ENCODE measurements at regions not wholly inside any gene's neighbourhood (a gene's known extent, or its start where the extent isn't known, plus 50 kb on each side); places are given as distances from the start of the nearest gene placed in this dataset.

- Histone ChIP-seq H3K4me3 (no peak overlapping the region), H3K4me1 (no peaks in the 10 kb centered on the region), H3K9me3 (no peaks in the 10 kb centered on the region), H3K36me3 (no peaks in the 10 kb centered on the region), H3K27me3 (peaks cover 0 to 5% (median 0%) of the 10 kb centered on the region in 4 donors), H3K27ac (no peak overlapping the region)
- ATAC-seq (no peak), DNase-seq (no peak), FAIRE-seq (no peak)
- TF ChIP-seq CTCF (IDR thresholded peaks at IDR 0.05) = no peak
- WGBS, 2 donors = 68 to 81% methylated on average over 5 of the region's 5 CpGs
- intact Hi-C loops (cut with DNase I) = no loop called here
These were observed 90.9 kb downstream of the CPZ start for GRCh38 chr4:8683462-8683861.

GRCh38 chr4:8682725-8683124, 90.2 kb downstream of the CPZ start:
- Histone ChIP-seq H3K27ac (no peak overlapping the region), H3K36me3 (no peaks in the 10 kb centered on the region), H3K9me3 (no peaks in the 10 kb centered on the region), H3K4me3 (no peak overlapping the region), H3K27me3 (peaks cover 0 to 2% (median 0%) of the 10 kb centered on the region in 4 donors), H3K4me1 (no peaks in the 10 kb centered on the region)
- no peak for ATAC-seq
- no peak for TF ChIP-seq CTCF (IDR thresholded peaks at IDR 0.05)
- no peak for DNase-seq
- no peak for FAIRE-seq
- whole genome bisulfite sequencing, 2 donors = 39 to 51% methylated on average over 10 of the region's 10 CpGs
- intact Hi-C loops (cut with DNase I) = no loop called here

- Histone ChIP-seq H3K36me3 (no peaks in the 10 kb centered on the region), H3K4me3 (no peak overlapping the region), H3K27ac (no peak overlapping the region), H3K27me3 (no peaks in the 10 kb centered on the region), H3K9me3 (no peaks in the 10 kb centered on the region), H3K4me1 (no peaks in the 10 kb centered on the region)
- no peak for ATAC-seq
- no peak for FAIRE-seq
- no peak for TF ChIP-seq CTCF (IDR thresholded peaks at IDR 0.05)
- intact Hi-C loops (cut with DNase I) = no loop called here
- 46 to 57% methylated on average over 4 of the region's 4 CpGs for WGBS, 2 donors
- DNase-seq = no peak
These were observed 89.7 kb downstream of the CPZ start for GRCh38 chr4:8682296-8682695.

GRCh38 chr4:8681391-8681790, 88.8 kb downstream of the CPZ start:
- no peak for FAIRE-seq
- intact Hi-C loops (cut with DNase I) = no loop called here
- no peaks in the 10 kb centered on the region for H3K4me1 ChIP-seq
- no peak overlapping the region for H3K27ac ChIP-seq
- no peak for ATAC-seq
- H3K4me3 ChIP-seq = no peak overlapping the region
- no peak for TF ChIP-seq CTCF (IDR thresholded peaks at IDR 0.05)
- peaks cover 0 to 3% (median 0%) of the 10 kb centered on the region in 4 donors for H3K27me3 ChIP-seq
- 38% methylated on average over 11 of the region's 11 CpGs for WGBS, 2 donors
- H3K36me3 ChIP-seq = no peaks in the 10 kb centered on the region
- H3K9me3 ChIP-seq = no peaks in the 10 kb centered on the region
- DNase-seq = no peak

- no peak for TF ChIP-seq CTCF (IDR thresholded peaks at IDR 0.05)
- H3K9me3 ChIP-seq = no peaks in the 10 kb centered on the region
- peaks cover 0 to 4% (median 0%) of the 10 kb centered on the region in 4 donors for H3K27me3 ChIP-seq
- FAIRE-seq (no peak), ATAC-seq (no peak), DNase-seq (no peak)
- WGBS, 2 donors = 38 to 42% methylated on average over 2 of the region's 2 CpGs
- no peak overlapping the region for H3K4me3 ChIP-seq
- H3K4me1 ChIP-seq = no peaks in the 10 kb centered on the region
- intact Hi-C loops (cut with DNase I) = no loop called here
- H3K27ac ChIP-seq = no peak overlapping the region
- H3K36me3 ChIP-seq = no peaks in the 10 kb centered on the region
These were observed 86.5 kb downstream of the CPZ start for GRCh38 chr4:8679032-8679431.
